GM18508 (cell line): ENCODE measurements at regions not wholly inside any gene's neighbourhood (a gene's known extent, or its start where the extent isn't known, plus 50 kb on each side); places are given as distances from the start of the nearest gene placed in this dataset.
"Not testable (repeated sequence)": the region's sequence is repeated elsewhere in the genome, so short reads cannot be mapped to it uniquely, and the experiment has no call there.

ENCODE experiments used
- ATAC-seq: cut with Tn5 transposase; IDR thresholded peaks from one replicate; pipeline ENCODE4 v1.9.1; 2021; ENCODE audit warnings: moderate number of reproducible peaks; ENCODE audit not compliant: insufficient read depth, unreplicated experiment

- no peak for ATAC-seq
These were observed 118.0 kb upstream of the IRAK1BP1 start for GRCh38 chr6:78749326-78749725.

DNA sequence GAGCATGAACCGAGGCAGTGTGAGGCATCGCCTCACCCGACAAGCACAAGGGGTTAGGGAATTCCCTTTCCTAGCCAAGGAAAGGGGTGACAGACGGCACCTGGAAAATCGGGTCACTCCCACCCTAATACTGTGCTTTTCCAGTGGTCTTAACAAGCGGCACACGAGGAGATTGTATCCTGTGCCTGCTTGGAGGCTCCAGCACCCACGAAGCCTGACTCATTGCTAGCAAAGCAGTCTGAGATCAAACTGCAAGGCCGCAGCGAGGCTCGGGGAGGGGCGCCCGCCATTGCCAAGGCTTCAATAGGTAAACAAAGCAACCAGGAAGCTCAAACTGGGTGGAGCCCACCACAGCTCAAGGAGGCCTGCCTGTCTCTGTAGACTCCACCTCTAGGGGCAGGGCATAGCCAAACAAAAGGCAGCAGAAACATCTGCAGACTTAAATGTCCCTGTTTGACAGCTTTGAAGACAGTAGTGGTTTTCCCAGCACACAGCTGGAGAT is 109.0 kb upstream of the IRAK1BP1 start:
- not testable (repeated sequence) for ATAC-seq

- no peak for ATAC-seq
These were observed 99.1 kb upstream of the IRAK1BP1 start for GRCh38 chr6:78768271-78768670.

GRCh38 chr6:78770765-78771164 is 96.6 kb upstream of the IRAK1BP1 start:
- no peak for ATAC-seq

DNA sequence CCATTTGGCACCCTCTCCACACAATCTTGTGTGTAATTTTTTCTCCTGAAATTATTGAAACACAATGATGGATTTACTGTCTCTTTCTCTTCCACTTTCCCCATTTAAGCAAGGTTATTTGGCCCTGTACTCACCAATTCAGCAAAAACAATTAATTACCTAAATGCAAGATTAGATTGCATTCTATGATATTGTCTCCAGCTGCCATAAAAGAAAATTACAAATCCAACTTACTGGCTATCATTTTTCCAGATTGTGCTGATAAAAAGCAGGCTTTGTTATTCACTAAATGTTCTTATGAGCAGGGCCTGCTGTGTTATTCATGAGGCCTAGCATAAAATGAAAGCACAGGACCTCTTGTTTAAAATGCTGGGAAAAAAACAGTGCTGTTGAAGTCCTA is 95.8 kb upstream of the IRAK1BP1 start:
- ATAC-seq = no peak

DNA sequence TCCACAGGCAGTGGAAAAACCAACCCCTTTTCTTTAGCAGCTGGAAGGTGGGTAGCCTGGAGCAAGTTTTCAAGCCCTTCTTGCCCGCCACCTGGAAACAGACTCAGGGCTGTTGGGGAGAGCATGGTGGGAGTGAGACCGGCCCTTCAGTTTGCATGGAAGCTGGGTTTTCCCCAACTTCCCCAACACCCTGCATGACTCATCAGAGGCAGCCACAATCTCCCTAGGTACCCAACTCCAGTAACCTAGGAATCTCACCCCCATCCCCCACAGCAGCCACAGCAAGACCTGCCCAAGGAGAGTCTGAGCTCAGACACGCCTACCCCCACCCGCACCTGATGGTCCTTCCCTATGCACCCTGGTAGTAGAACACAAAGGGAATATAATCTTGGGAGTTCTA is 86.3 kb upstream of the IRAK1BP1 start:
- ATAC-seq = no peak

GRCh38 chr6:78783366-78783765 is 84.0 kb upstream of the IRAK1BP1 start:
- ATAC-seq = not testable (repeated sequence)

- ATAC-seq = no peak
These were observed 70.1 kb upstream of the IRAK1BP1 start for GRCh38 chr6:78797270-78797669.

GRCh38 chr6:78799682-78800081 is 67.7 kb upstream of the IRAK1BP1 start:
- ATAC-seq = no peak

GRCh38 chr6:78806792-78807191 is 60.6 kb upstream of the IRAK1BP1 start:
- not testable (repeated sequence) for ATAC-seq

DNA sequence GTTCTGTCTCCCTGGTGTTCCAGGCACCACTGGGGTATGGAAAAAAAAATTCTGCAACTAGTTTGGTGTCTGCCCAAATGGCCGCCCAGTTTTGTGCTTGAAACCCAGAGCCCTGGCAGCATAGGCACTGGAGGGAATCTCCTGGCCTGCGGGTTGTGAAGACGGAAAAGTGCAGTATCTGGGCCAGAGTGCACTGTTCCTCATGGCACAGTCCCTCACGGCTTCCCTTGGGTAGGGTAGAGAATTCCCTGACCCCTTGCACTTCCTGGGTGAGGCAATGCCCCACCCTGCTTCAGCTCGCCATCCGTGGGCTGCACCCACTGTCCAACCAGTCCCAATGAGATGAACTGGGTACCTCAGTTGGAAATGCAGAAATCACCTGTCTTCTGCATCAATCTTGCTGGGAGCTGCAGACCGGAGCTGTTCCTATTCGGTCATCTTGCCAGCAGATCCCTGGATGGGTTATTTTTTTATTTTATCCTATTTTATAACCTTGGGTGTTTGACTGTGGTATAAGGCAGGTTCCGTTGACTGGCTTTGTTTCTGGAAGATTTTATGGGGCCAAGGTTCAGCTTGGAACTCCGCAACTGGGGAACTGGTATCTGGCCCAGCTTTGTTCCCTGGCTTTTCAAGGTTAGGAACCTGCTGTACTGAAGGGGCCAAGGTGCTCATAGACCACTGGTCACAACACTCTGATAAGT is 59.5 kb upstream of the IRAK1BP1 start:
- ATAC-seq = not testable (repeated sequence)

- ATAC-seq = no peak
These were observed 58.9 kb upstream of the IRAK1BP1 start for GRCh38 chr6:78808356-78808891.

GRCh38 chr6:78808933-78809332 is 58.4 kb upstream of the IRAK1BP1 start:
- ATAC-seq = no peak

GRCh38 chr6:78810146-78810545 is 57.2 kb upstream of the IRAK1BP1 start:
- ATAC-seq = no peak

- no peak for ATAC-seq
These were observed 56.7 kb upstream of the IRAK1BP1 start for GRCh38 chr6:78810698-78811097.
